ENCODE measurements at regions not wholly inside any gene's neighbourhood (a gene's known extent, or its start where the extent isn't known, plus 50 kb on each side); places are given as distances from the start of the nearest gene placed in this dataset.

GRCh38 chr5:101424530-101425175 lies 521.6 kb upstream of the ST8SIA4 start:
- Histone ChIP-seq H3K36me3 (replicated peaks) (no peaks in the 10 kb centered on the region), H3K27ac (no peak overlapping the region), H3K27me3 (replicated peaks) (no peaks in the 10 kb centered on the region), H3K4me3 (ENCODE audit: low read depth, low read length) (no peak overlapping the region)
- in situ Hi-C loops (cut with HindIII; ENCODE audit: low pct_ligation_motif_present, low sequenced_read_pairs): no loop called here
- TF ChIP-seq, protein P1, sequence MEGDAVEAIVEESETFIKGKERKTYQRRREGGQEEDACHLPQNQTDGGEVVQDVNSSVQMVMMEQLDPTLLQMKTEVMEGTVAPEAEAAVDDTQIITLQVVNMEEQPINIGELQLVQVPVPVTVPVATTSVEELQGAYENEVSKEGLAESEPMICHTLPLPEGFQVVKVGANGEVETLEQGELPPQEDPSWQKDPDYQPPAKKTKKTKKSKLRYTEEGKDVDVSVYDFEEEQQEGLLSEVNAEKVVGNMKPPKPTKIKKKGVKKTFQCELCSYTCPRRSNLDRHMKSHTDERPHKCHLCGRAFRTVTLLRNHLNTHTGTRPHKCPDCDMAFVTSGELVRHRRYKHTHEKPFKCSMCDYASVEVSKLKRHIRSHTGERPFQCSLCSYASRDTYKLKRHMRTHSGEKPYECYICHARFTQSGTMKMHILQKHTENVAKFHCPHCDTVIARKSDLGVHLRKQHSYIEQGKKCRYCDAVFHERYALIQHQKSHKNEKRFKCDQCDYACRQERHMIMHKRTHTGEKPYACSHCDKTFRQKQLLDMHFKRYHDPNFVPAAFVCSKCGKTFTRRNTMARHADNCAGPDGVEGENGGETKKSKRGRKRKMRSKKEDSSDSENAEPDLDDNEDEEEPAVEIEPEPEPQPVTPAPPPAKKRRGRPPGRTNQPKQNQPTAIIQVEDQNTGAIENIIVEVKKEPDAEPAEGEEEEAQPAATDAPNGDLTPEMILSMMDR (IDR thresholded peaks at IDR 0.05; ENCODE audit: low read depth, low read length, missing control alignments): no peak
- DNase-seq: peak; percentile 14

GRCh38 chr5:101418713-101419118 lies 515.6 kb upstream of the ST8SIA4 start:
- in situ Hi-C loops (cut with HindIII; ENCODE audit: low pct_ligation_motif_present, low sequenced_read_pairs): no loop called here
- no peak for DNase-seq
- TF ChIP-seq, protein P1 (IDR thresholded peaks at IDR 0.05; ENCODE audit: low read depth, low read length, missing control alignments): no peak
- Histone ChIP-seq H3K27ac (no peak overlapping the region), H3K4me3 (ENCODE audit: low read depth, low read length) (no peak overlapping the region), H3K27me3 (replicated peaks) (no peaks in the 10 kb centered on the region), H3K36me3 (replicated peaks) (no peaks in the 10 kb centered on the region)

DNA sequence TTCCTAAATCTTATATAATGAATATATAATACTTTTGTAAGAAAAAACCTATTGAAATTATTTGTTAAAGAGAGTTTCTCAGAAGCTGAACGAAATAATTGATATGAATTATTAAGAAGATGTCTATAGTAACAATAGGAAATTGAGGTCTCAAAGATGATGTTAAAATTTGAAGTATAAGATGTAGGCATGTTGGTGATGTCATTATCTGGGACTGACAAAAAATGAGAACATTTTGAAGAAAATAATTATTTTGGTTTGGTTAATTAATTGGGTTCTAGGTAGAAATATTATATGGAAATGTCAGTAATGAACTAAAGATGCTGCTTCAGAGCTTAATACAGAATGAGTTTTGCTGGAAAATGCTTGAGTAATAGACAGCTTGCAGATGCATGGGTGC lies 501.4 kb upstream of the ST8SIA4 start:
- TF ChIP-seq, protein P1 (IDR thresholded peaks at IDR 0.05; ENCODE audit: low read depth, low read length, missing control alignments): no peak
- no peaks in the 10 kb centered on the region for H3K27me3 ChIP-seq (replicated peaks)
- H3K27ac ChIP-seq: no peak overlapping the region

DNA sequence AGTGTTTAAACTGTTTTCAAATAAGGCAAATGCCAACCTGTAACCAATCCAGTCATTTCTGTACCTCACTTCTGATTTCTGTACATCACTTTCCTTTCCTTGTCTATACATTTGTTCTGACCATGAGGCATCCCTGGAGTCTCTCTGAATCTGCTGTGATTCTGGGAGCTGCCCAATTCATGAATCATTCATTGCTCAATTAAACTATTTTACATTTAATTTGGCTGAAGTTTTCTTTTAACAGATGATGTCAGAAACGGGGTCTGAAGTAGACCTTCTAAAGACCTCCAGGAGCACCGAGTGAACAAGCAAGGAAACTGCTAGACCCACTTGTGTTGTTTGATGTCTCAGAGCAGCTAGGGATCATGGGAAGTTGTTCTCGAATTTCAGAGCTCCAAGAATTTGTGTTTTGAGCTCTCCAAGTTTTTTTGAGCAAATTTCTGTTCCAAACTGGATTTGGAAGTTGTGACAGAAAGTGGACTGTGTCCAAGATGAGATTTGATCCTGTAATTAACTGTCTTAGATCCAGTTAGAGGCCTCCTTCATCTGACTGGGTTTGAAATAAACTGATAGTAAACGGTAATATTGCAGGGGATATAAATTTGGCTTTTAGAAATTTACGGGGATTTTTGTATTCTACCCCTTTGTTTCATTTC lies 490.8 kb upstream of the ST8SIA4 start:
- no peak for DNase-seq
- no peaks in the 10 kb centered on the region for H3K27me3 ChIP-seq (replicated peaks)
- no peak overlapping the region for H3K27ac ChIP-seq
- in situ Hi-C loops (cut with HindIII; ENCODE audit: low pct_ligation_motif_present, low sequenced_read_pairs): no loop called here
- H3K36me3 ChIP-seq (replicated peaks): no peaks in the 10 kb centered on the region
- TF ChIP-seq, protein P1 (IDR thresholded peaks at IDR 0.05; ENCODE audit: low read depth, low read length, missing control alignments): no peak
- no peak overlapping the region for H3K4me3 ChIP-seq (ENCODE audit: low read depth, low read length)

More for the DNA sequence above, 501.4 kb upstream of the ST8SIA4 start:
- no peak for DNase-seq
- H3K4me3 ChIP-seq (ENCODE audit: low read depth, low read length): no peak overlapping the region
- no peaks in the 10 kb centered on the region for H3K36me3 ChIP-seq (replicated peaks)
- in situ Hi-C loops (cut with HindIII; ENCODE audit: low pct_ligation_motif_present, low sequenced_read_pairs): no loop called here

DNA sequence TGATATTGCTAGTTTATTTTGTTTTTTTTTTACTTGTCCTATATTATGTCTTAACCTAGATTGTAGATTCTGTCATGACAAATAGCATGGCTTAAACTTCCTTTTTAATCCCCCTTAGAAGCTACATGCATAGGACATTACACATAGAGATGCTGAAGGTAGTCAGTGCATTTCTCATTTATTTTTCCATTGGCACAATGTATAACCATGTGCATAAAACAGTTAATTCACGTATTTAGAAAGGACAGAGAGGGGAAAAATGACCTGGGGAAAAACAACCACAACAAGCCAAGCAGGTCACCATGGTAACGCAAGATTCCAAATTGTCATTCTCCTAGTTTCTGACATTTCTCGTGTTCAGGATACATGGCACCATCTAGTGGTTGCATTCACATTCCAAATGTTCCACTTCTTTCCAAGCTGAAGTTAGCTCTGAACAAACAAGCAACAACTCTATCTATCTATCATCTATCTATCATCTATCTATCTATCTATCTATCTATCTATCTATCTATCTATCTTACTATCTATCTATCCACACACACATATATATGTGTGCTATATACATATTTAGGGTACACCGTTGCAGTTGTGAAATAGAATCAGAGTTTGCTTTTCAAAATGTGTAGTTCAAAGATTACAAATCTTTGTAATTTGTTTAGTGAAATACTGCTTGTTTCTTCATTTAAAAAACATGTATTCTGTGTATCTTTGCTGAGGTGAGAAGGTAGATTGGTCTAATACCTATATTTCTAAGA lies 487.2 kb upstream of the ST8SIA4 start:
- Histone ChIP-seq H3K27me3 (replicated peaks) (no peaks in the 10 kb centered on the region), H3K4me3 (ENCODE audit: low read depth, low read length) (no peak overlapping the region), H3K36me3 (replicated peaks) (no peaks in the 10 kb centered on the region), H3K27ac (no peak overlapping the region)
- TF ChIP-seq, protein P1 (IDR thresholded peaks at IDR 0.05; ENCODE audit: low read depth, low read length, missing control alignments): peak; percentile 67
- peak; percentile 59 for DNase-seq
- in situ Hi-C loops (cut with HindIII; ENCODE audit: low pct_ligation_motif_present, low sequenced_read_pairs): no loop called here
